DND-41 (cell line): ENCODE measurements at regions not wholly inside any gene's neighbourhood (a gene's known extent, or its start where the extent isn't known, plus 50 kb on each side); places are given as distances from the start of the nearest gene placed in this dataset.

Source experiments
- ATAC-seq: fragments of 200-7000 bp; cut with Tn5 transposase; 3 replicates; pipeline ENCODE4 v1.9.1; 2021; ENCODE audit warnings: low read depth; ENCODE audit not compliant: insufficient read depth
- DNase-seq: peaks from one replicate; pipeline ENCODE4 v3.0.0-alpha.2; 2020
- H2AFZ ChIP-seq: 2 replicates; pipeline ENCODE4 v1.6.0; 2012; ENCODE audit warnings: low read depth, low read length
- H3K27ac ChIP-seq: 2 replicates; pipeline ENCODE4 v1.5.1; 2012; ENCODE audit warnings: low read length, inconsistent platforms
- H3K27me3 ChIP-seq: fragments of 200-600 bp; sonication (generic); 2 replicates; pipeline ENCODE4 v1.6.0; 2012; ENCODE audit warnings: low read length, mild to moderate bottlenecking, inconsistent platforms; ENCODE audit not compliant: insufficient read depth, poor library complexity
- H3K36me3 ChIP-seq: 2 replicates; pipeline ENCODE4 v1.5.1; 2012; ENCODE audit warnings: low read length, inconsistent platforms; ENCODE audit not compliant: insufficient read depth
- H3K4me1 ChIP-seq: 2 replicates; pipeline ENCODE4 v1.5.1; 2012; ENCODE audit warnings: mild to moderate bottlenecking, low read length; ENCODE audit not compliant: insufficient read depth
- H3K4me2 ChIP-seq: 2 replicates; pipeline ENCODE4 v1.6.0; 2012; ENCODE audit warnings: mild to moderate bottlenecking, moderate library complexity, low read length, inconsistent platforms; ENCODE audit not compliant: insufficient read depth
- H3K4me3 ChIP-seq, 2 experiments: fragments of 200-600 bp in 1 of 2; shearing (Covaris generic) in 1 of 2; 2 replicates each; pipeline ENCODE4 v1.5.1; 2012 to 2016; ENCODE audit warnings: inconsistent platforms in 2 of 2, low read length in 2 of 2, mild to moderate bottlenecking in 2 of 2, low read depth in 1 of 2, moderate library complexity in 1 of 2
- H3K79me2 ChIP-seq: 2 replicates; pipeline ENCODE4 v1.6.0; 2012; ENCODE audit warnings: low read length, inconsistent platforms; ENCODE audit not compliant: insufficient read depth
- H3K9ac ChIP-seq: 2 replicates; pipeline ENCODE4 v1.6.0; 2012; ENCODE audit warnings: low read depth, mild to moderate bottlenecking, inconsistent platforms, low read length, moderate library complexity
- H3K9me3 ChIP-seq: 2 replicates; pipeline ENCODE4 v1.5.1; 2012; ENCODE audit warnings: low read length, moderate library complexity, mild to moderate bottlenecking, inconsistent platforms; ENCODE audit not compliant: insufficient read depth, severe bottlenecking
- H4K20me1 ChIP-seq: 2 replicates; pipeline ENCODE4 v1.6.0; 2012; ENCODE audit warnings: low read length; ENCODE audit not compliant: insufficient read depth
- CTCF ChIP-seq: IDR thresholded peaks from 2 replicates; pipeline ENCODE4 v1.5.1; 2012; ENCODE audit warnings: borderline replicate concordance, low read length, moderate library complexity, mild to moderate bottlenecking; ENCODE audit not compliant: poor library complexity, severe bottlenecking; ENCODE audit errors: extremely low read depth
- EZH2 ChIP-seq: IDR thresholded peaks from 3 replicates; pipeline ENCODE4 v1.6.1; 2012; ENCODE audit warnings: borderline replicate concordance, low read depth, mild to moderate bottlenecking, moderate library complexity, low read length, inconsistent platforms; ENCODE audit not compliant: severe bottlenecking

DNA sequence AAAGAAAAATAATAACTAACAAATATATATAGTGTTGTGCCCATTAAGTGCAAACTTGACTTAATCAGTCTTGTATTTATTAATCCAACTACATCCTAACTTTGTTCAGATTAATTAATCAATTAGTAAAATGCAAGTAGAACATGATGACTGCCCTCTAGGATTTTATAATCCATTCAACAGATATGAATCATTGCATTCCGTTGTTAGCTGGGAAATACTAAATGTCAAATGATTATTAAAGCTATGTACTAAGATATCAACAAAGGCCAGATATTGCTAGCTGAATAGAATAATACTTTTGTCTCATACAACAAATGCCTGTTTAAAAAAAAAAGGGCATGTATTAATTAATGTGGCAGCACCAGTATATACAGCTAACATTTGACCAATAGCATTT lies 1366.3 kb downstream of the STIM2 start:
- TF ChIP-seq EZH2 (no peak), CTCF (no peak)
- Histone ChIP-seq H3K36me3 (no peaks in the 10 kb centered on the region), H2AFZ (no peak overlapping the region), H3K79me2 (no peaks in the 10 kb centered on the region), H3K4me3 (no peak overlapping the region), H3K27me3 (no peaks in the 10 kb centered on the region), H3K27ac (no peak overlapping the region), H3K9me3 (no peaks in the 10 kb centered on the region), H3K9ac (no peak overlapping the region), H4K20me1 (no peaks in the 10 kb centered on the region), H3K4me2 (no peak overlapping the region), H3K4me1 (no peaks in the 10 kb centered on the region)
- ATAC-seq = no peak
- no peak for DNase-seq

GRCh38 chr4:28227764-28228163 lies 1367.1 kb downstream of the STIM2 start:
- ATAC-seq (no peak), DNase-seq (no peak)
- Histone ChIP-seq H3K4me2 (no peak overlapping the region), H3K4me3 (no peak overlapping the region), H3K79me2 (no peaks in the 10 kb centered on the region), H3K36me3 (no peaks in the 10 kb centered on the region), H3K4me1 (no peaks in the 10 kb centered on the region), H4K20me1 (no peaks in the 10 kb centered on the region), H3K9ac (no peak overlapping the region), H3K27me3 (no peaks in the 10 kb centered on the region), H3K27ac (no peak overlapping the region), H2AFZ (no peak overlapping the region), H3K9me3 (no peaks in the 10 kb centered on the region)
- TF ChIP-seq CTCF (no peak), EZH2 (no peak)

DNA sequence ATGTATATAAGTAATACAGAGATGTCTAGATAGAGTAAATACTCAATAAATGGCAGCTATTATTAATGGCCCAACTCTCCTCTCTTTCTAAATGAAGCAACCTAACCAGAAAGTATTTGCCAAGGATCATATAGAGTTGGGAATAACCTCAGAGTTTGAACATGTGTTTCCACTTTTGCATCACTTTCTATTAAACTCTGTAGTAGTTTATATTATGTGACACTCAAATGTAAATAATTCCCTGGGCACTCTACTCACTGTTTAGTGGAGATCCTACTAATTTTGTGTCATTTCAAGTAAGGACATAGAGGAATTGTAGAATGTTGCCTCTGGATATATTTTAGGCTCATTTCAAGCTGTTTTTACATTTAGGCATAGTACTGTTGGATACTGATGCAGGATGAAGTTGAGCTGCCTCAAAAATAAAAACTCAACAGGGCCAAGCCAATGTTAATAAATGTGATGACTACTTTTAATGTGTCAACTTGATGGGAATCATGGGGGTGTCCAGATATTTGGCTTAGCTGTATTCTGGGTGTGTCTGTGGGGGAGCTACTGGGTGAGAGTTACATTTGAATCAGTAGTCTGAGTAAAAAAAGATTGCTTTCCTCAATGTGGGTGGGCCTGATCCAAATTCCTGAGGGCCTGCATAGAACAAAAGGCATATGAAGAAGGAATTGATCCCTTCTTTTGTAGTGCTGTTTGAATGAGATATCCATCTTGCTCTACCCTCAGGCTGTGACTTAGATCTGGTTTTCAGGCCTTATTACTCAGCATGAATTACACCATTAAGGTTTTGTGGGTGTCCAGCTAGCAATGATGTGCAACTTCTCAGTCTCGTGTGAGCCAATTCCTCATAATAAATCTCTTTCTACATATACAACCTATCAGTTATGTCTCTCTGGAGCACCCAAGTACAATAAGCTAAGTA lies 1368.2 kb downstream of the STIM2 start:
- no peaks in the 10 kb centered on the region for H3K4me1 ChIP-seq
- H3K27ac ChIP-seq = no peak overlapping the region
- DNase-seq (no peak), ATAC-seq (no peak)
- no peak overlapping the region for H3K4me2 ChIP-seq
- H2AFZ ChIP-seq = no peak overlapping the region
- no peaks in the 10 kb centered on the region for H3K79me2 ChIP-seq
- no peaks in the 10 kb centered on the region for H3K9me3 ChIP-seq
- no peak overlapping the region for H3K4me3 ChIP-seq
- TF ChIP-seq EZH2 = no peak
- no peak for TF ChIP-seq CTCF
- no peak overlapping the region for H3K9ac ChIP-seq
- no peaks in the 10 kb centered on the region for H3K27me3 ChIP-seq
- no peaks in the 10 kb centered on the region for H3K36me3 ChIP-seq
- H4K20me1 ChIP-seq = no peaks in the 10 kb centered on the region
